Amygdala (tissue), 56 donors: ENCODE measurements at regions not wholly inside any gene's neighbourhood (a gene's known extent, or its start where the extent isn't known, plus 50 kb on each side); places are given as distances from the start of the nearest gene placed in this dataset.
"Not testable (repeated sequence)": the region's sequence is repeated elsewhere in the genome, so short reads cannot be mapped to it uniquely, and the experiment has no call there.

Experiments used
- DNase-seq, 56 donors: peaks; one replicate each; lab custom pipeline; 2025; lab: John Stamatoyannopoulos, UW

GRCh38 chr5:32534041-32534440, 51.3 kb upstream of the SUB1 start:
- no peak for DNase-seq

DNA sequence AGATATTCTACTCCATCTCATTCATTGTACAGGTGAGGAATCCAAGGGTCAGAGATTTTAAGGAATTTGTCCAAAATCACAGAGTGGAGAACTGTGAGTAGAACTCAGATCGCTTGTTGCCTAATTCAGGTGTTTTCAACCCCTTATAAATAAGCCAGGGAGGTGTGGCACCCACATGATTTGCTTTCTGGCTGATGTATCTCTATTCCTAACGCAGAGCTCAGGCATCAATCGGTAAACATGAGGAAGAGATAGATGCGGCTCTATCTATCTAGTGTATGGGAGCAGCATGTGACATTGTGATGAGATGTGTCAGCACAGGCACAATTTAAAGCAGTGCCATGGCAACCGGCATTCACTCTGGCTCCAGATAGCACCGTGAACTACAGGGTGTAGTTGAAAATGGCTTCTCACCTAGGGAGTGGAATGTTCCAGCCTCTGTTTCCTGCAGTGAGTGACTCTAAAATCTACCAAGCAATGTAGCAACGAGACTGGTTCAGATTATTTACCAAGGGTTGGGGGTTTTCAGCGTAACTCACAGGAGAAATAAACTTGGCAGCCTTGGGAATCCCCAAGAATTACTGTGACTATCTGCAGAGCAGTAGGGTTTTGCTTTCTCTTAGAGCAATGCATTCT, 53.4 kb upstream of the SUB1 start:
- DNase-seq, result peak in 15 of 56 donors; percentile 2 to 39 (median 16)

DNA sequence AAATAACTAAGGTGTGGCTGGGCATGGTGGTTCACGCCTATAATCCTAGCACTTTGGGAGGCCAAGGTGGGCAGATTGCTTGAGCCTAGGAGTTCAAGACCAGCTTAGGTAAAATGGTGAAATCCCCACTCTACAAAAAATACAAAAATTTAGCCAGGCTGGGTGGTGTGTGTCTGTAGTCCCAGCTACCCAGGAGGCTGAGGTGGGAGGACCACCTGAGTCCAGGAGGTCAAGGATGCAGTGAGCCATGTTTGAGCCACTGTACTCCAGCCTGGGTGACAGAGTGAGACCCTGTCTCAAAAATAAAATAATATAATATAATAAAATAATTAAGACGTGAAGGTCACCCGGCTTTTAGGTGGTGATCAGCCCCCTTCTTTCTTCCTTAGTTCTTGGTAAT, 58.0 kb upstream of the SUB1 start:
- not testable (repeated sequence) for DNase-seq

DNA sequence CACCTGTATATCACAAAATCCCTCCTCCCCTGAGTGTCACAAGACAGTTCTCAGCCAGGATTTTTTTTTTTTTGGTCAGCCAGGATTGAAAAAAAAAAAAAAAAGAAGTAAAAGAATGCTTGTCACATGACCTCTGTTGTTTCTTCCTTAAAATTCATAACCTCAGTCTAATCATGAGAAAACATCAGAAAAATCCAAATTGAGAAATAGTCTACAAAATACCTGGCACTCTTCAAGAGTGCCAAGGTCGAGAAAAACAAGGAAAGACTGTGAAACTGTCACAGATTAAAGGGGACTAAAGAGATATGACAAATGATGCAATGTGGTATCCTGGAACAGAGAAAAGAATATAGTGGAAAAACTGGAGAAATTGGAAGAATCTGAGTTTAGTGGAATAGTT, 58.5 kb upstream of the SUB1 start:
- no peak for DNase-seq

GRCh38 chr5:32523625-32524024, 61.7 kb upstream of the SUB1 start:
- no peak for DNase-seq

- DNase-seq, result no peak
Measured at GRCh38 chr5:32522429-32523143, 62.8 kb upstream of the SUB1 start.

DNA sequence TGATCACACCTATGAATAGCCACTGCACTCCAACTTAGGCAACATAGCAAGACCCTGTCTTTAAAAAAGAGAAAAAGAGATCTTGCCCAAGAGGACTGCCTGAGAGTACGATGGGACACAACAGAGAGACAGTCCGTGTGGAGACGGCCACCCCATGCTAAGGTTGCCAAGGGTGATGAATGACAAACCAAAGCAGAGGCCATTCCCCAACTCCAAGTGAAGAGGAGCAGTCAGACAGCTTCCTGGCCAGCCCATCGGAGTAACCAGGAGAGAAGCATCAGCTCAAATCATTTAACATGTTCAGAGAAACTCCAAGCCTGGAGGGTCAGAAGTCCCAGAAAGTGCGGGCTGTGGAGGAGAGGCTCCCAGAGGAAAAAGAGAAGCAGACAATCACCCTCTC, 63.9 kb upstream of the SUB1 start:
- no peak for DNase-seq

DNA sequence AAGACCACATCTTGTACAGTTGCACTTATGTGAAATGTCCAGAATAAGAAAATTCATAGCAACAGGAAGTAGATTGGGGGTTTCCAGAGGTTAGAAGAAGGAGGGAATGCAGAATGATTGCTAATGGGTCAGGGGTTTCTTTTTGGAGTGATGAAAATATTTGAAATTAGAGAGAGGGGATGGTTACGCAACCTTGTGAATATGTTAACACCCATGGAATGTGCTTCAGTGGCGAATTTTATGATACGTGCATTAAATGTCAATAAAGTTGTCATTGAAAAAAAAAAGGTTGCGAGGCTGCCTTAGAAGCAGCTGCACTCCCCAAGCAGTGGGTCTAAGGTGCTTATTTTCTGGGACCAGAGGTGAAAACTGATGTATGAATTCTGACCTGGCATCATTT, 64.4 kb upstream of the SUB1 start:
- DNase-seq, result no peak

GRCh38 chr5:32520356-32520755, 65.0 kb upstream of the SUB1 start:
- DNase-seq, result no peak

DNA sequence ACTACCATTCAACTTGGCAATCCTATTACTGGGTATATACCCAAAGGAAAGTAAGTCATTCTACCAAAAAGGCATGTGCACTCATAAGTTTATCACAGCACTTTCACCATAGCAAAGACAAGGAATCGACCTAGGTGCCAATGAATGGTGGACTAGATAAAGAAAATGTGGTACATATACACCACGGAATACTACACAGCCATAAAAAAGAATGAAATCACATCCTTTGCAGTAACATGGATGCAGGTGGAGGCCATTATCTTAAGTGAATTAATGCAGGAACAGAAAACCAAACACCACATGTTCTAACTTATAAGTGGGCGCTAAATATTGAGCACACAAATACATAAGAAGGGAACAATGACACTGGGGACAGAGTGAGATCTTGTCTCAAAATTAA, 65.8 kb upstream of the SUB1 start:
- DNase-seq, result no peak

- no peak for DNase-seq
Measured at GRCh38 chr5:32514806-32515205, 70.3 kb upstream of the ZFR start.

DNA sequence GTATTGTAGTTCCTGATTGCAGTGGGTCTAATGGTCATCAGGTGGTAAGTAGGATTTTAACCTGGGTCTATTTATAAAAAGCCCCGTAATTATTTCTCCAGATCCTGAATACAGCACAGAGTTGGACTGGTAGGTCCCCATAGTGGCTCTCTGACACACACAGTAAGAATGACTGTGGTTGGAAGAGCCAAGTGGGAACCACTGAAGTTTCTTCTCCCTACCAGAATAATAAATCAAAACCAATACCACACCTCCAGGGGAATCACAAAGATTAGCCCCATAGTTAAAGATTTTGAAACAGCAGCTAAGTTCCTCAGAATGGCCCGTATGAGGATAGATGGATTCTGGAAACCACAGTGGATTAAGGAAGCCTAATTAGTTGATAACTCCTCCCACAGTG, 68.4 kb upstream of the ZFR start:
- DNase-seq, result no peak

GRCh38 chr5:32511776-32512374, 67.3 kb upstream of the ZFR start:
- no peak for DNase-seq

DNA sequence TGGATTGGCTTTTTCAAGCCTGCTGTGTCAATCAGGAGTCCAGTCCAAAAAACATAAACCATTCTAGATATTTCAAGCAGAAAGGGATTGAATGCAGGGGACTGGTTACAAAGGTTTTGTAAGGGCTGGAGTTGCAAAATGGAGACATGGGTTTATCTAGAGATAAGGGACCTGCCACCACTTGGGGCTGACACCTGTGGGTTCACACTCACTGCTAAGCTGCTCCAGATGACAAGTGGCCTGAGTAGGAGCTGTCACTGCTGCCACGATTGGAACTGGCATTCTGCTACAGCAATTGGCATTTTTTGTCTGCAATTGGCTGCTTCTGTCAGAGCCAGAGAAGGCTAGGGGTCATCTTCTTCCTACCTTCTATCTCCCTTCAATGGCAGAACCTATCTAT, 66.3 kb upstream of the ZFR start:
- no peak for DNase-seq

- no peak for DNase-seq
Measured at GRCh38 chr5:32508806-32509805, 64.6 kb upstream of the ZFR start.

- no peak for DNase-seq
Measured at GRCh38 chr5:32507738-32508434, 63.3 kb upstream of the ZFR start.

DNA sequence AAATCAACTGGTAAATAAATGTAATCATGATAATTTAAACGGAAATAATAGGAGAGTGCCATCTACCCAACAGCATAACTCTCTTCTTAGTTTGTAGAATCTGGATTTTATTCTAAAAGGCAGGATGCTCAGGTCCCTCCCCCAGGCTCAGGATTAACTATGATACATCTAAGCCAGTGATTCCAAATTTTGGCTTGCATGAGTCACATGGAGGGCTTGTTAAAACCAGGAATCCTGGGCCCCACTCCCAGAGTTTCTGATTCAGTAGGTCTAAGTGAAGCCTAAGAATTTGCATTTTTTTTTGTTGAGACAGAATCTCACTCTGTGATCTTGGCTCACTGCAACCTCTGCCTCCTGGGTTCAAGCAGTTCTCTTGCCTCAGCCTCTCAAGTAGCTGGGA, 62.3 kb upstream of the ZFR start:
- peak in 2 of 56 donors; percentile 1 to 4 for DNase-seq

- peak in 20 of 56 donors; percentile 3 to 44 (median 14) for DNase-seq
Measured at GRCh38 chr5:32506201-32506661, 61.7 kb upstream of the ZFR start.

GRCh38 chr5:32505756-32506155, 61.2 kb upstream of the ZFR start:
- no peak for DNase-seq

- peak in 44 of 56 donors; percentile 2 to 81 (median 30) for DNase-seq
Measured at GRCh38 chr5:32504989-32505596, 60.6 kb upstream of the ZFR start.
